Psoas muscle (tissue), 7 donors: ENCODE measurements at regions not wholly inside any gene's neighbourhood (a gene's known extent, or its start where the extent isn't known, plus 50 kb on each side); places are given as distances from the start of the nearest gene placed in this dataset.

Experiments
- ATAC-seq, 4 donors: fragments of 200-7000 bp; cut with Tn5 transposase; one replicate each; pipeline ENCODE4 v1.9.1; 2020; ENCODE audit warnings: moderate library complexity in 3 of 4, mild to moderate bottlenecking in 2 of 4
- DNase-seq, 2 donors: peaks; one replicate each; pipeline ENCODE4 v3.0.0-alpha.2; 2020
- H3K27ac ChIP-seq: fragments of 200-600 bp; one replicate; pipeline ENCODE4 v1.8.0; 2022
- H3K27me3 ChIP-seq, 3 donors: fragments of 200-600 bp in 1 of 3; one replicate each; pipeline versions ENCODE4 v1.6.1 to v1.8.0; 2013 to 2022; ENCODE audit warnings: low read length in 2 of 3, mild to moderate bottlenecking in 2 of 3, moderate library complexity in 1 of 3; ENCODE audit not compliant: insufficient read depth in 3 of 3
- H3K36me3 ChIP-seq, 2 donors: fragments of 200-600 bp in 1 of 2; one replicate each; pipeline versions ENCODE4 v1.6.1 to v1.8.0; 2013 to 2022; ENCODE audit warnings: low read depth in 1 of 2, mild to moderate bottlenecking in 1 of 2, moderate library complexity in 1 of 2; ENCODE audit not compliant: insufficient read depth in 1 of 2
- H3K4me1 ChIP-seq: fragments of 200-600 bp; one replicate; pipeline ENCODE4 v1.8.0; 2022
- H3K4me3 ChIP-seq: fragments of 200-600 bp; one replicate; pipeline ENCODE4 v1.8.0; 2022; ENCODE audit warnings: mild to moderate bottlenecking
- H3K9me3 ChIP-seq: fragments of 200-600 bp; one replicate; pipeline ENCODE4 v1.8.0; 2022
- CTCF ChIP-seq: fragments of 200-600 bp; IDR thresholded peaks from one replicate; pipeline ENCODE4 v1.8.0; 2022; ENCODE audit warnings: antibody characterized with exemption
- WGBS, 3 donors: extraction: QIAGEN DNeasy Blood & Tissue Kit; methylation state at CpG; one replicate each; pipeline versions ENCODE4 v1.1.6 to v1.1.7; 2013; 5-methylcytosine and 5-hydroxymethylcytosine counted together
- intact Hi-C, 2 donors: fragments of 100-400 bp; cut with DNase I; formaldehyde crosslinking; loops; one replicate each; pipeline versions ENCODE4 v1.11.0 to v1.14.2; 2022
- donor health status: healthy with polysubstance abuse.
- donor health status: DM: no; HTN: no; CAD: no; lungs with moderate emphysema.
- donor health status: Bipolar disorder and iron deficiency.
- donor health status: healthy.
- donor health status: DM: yes; HTN: yes; CAD: no.
- donor health status: DM: no; HTN: no; CAD: no.
- donor health status: DM: yes; HTN: yes; CAD: no.

GRCh38 chr4:106704253-106704870 lies 331.8 kb downstream of the DKK2 start:
- Histone ChIP-seq H3K4me1 (no peaks in the 10 kb centered on the region), H3K27me3 (no peaks in the 10 kb centered on the region), H3K27ac (no peak overlapping the region), H3K36me3 (no peaks in the 10 kb centered on the region), H3K9me3 (no peaks in the 10 kb centered on the region), H3K4me3 (no peak overlapping the region)
- DNase-seq, result no peak
- 69 to 76% (median 74%) methylated on average over 6 of the region's 6 CpGs for WGBS, 3 donors
- no peak for TF ChIP-seq CTCF
- intact Hi-C loops, result no loop called here
- ATAC-seq, result no peak

GRCh38 chr4:106700321-106700720 lies 331.7 kb upstream of the GIMD1 start:
- H3K4me1 ChIP-seq, result no peaks in the 10 kb centered on the region
- no peak for ATAC-seq
- intact Hi-C loops, result no loop called here
- 75 to 85% (median 82%) methylated on average over 2 of the region's 2 CpGs for WGBS, 3 donors
- no peaks in the 10 kb centered on the region for H3K36me3 ChIP-seq
- H3K4me3 ChIP-seq, result no peak overlapping the region
- DNase-seq, result no peak
- TF ChIP-seq CTCF, result no peak
- no peak overlapping the region for H3K27ac ChIP-seq
- H3K9me3 ChIP-seq, result no peaks in the 10 kb centered on the region
- no peaks in the 10 kb centered on the region for H3K27me3 ChIP-seq

GRCh38 chr4:106698621-106699195 lies 330.1 kb upstream of the GIMD1 start:
- Histone ChIP-seq H3K4me1 (no peaks in the 10 kb centered on the region), H3K4me3 (no peak overlapping the region), H3K27me3 (no peaks in the 10 kb centered on the region), H3K27ac (no peak overlapping the region), H3K36me3 (no peaks in the 10 kb centered on the region), H3K9me3 (no peaks in the 10 kb centered on the region)
- intact Hi-C loops, result no loop called here
- ATAC-seq (no peak), DNase-seq (no peak)
- WGBS, 3 donors, result 48 to 63% (median 56%) methylated on average over 1 of the region's 1 CpG
- no peak for TF ChIP-seq CTCF

GRCh38 chr4:106695501-106696262 lies 327.1 kb upstream of the GIMD1 start:
- Histone ChIP-seq H3K36me3 (no peaks in the 10 kb centered on the region), H3K9me3 (no peaks in the 10 kb centered on the region), H3K4me3 (no peak overlapping the region), H3K27me3 (no peaks in the 10 kb centered on the region), H3K4me1 (no peaks in the 10 kb centered on the region), H3K27ac (no peak overlapping the region)
- ATAC-seq (no peak), DNase-seq (no peak)
- intact Hi-C loops, result no loop called here
- no peak for TF ChIP-seq CTCF
- 68 to 71% (median 68%) methylated on average over 4 of the region's 4 CpGs for WGBS, 3 donors
